Ectodermal cell (in vitro differentiated cells): ENCODE measurements at regions not wholly inside any gene's neighbourhood (a gene's known extent, or its start where the extent isn't known, plus 50 kb on each side); places are given as distances from the start of the nearest gene placed in this dataset.

Source experiments
- H3K27ac ChIP-seq: 2 replicates; pipeline ENCODE4 v1.7.0; 2013; ENCODE audit warnings: mild to moderate bottlenecking, low read depth, low read length; ENCODE audit not compliant: insufficient read depth, poor library complexity, severe bottlenecking
- H3K27me3 ChIP-seq: 2 replicates; pipeline ENCODE4 v1.7.0; 2013; ENCODE audit warnings: mild to moderate bottlenecking, low read length; ENCODE audit not compliant: insufficient read depth, control insufficient read depth, poor library complexity, severe bottlenecking
- H3K36me3 ChIP-seq: one replicate; pipeline ENCODE4 v1.7.0; 2013; ENCODE audit warnings: low read length; ENCODE audit not compliant: control insufficient read depth, insufficient read depth
- H3K4me1 ChIP-seq: one replicate; pipeline ENCODE4 v1.7.0; 2013; ENCODE audit warnings: low read length; ENCODE audit not compliant: control insufficient read depth, insufficient read depth
- H3K4me3 ChIP-seq: 2 replicates; pipeline ENCODE4 v1.7.0; 2013; ENCODE audit warnings: low read depth, low read length, control low read depth; ENCODE audit not compliant: insufficient read depth
- H3K9me3 ChIP-seq: 2 replicates; pipeline ENCODE4 v1.7.0; 2013; ENCODE audit warnings: mild to moderate bottlenecking, low read length, moderate library complexity; ENCODE audit not compliant: control insufficient read depth
- WGBS, 2 experiments: methylation state at CpG; one replicate each; pipeline ENCODE4 v1.1.7; 2013; ENCODE audit warnings: missing lambda C conversion rate in 2 of 2; 5-methylcytosine and 5-hydroxymethylcytosine counted together

- H3K36me3 ChIP-seq, result no peaks in the 10 kb centered on the region
- H3K9me3 ChIP-seq, result no peaks in the 10 kb centered on the region
- no peaks in the 10 kb centered on the region for H3K27me3 ChIP-seq
- no peaks in the 10 kb centered on the region for H3K4me1 ChIP-seq
- H3K4me3 ChIP-seq, result no peak overlapping the region
- no peak overlapping the region for H3K27ac ChIP-seq
Observed at GRCh38 chr3:162897291-162897690, 1400.7 kb downstream of the OTOL1 start.

GRCh38 chr3:162932503-162932902 lies 1435.9 kb downstream of the OTOL1 start:
- WGBS, 2 experiments, result 88 to 100% methylated on average over 1 to 2 of the region's 2 CpGs
- Histone ChIP-seq H3K4me3 (no peak overlapping the region), H3K27ac (no peak overlapping the region)

GRCh38 chr3:162933656-162934055 lies 1437.0 kb downstream of the OTOL1 start:
- Histone ChIP-seq H3K27ac (no peak overlapping the region), H3K36me3 (no peaks in the 10 kb centered on the region), H3K9me3 (no peaks in the 10 kb centered on the region), H3K4me1 (no peaks in the 10 kb centered on the region), H3K4me3 (no peak overlapping the region), H3K27me3 (no peaks in the 10 kb centered on the region)
- WGBS, 2 experiments, result 96 to 100% methylated on average over 1 to 2 of the region's 2 CpGs

More at GRCh38 chr3:162932503-162932902, 1435.9 kb downstream of the OTOL1 start:
- Histone ChIP-seq H3K9me3 (no peaks in the 10 kb centered on the region), H3K4me1 (no peaks in the 10 kb centered on the region), H3K27me3 (no peaks in the 10 kb centered on the region), H3K36me3 (no peaks in the 10 kb centered on the region)

GRCh38 chr3:162936706-162937105 lies 1440.1 kb downstream of the OTOL1 start:
- Histone ChIP-seq H3K27ac (no peak overlapping the region), H3K27me3 (no peaks in the 10 kb centered on the region), H3K36me3 (no peaks in the 10 kb centered on the region)

GRCh38 chr3:162938083-162938482 lies 1441.5 kb downstream of the OTOL1 start:
- Histone ChIP-seq H3K4me1 (no peaks in the 10 kb centered on the region), H3K36me3 (no peaks in the 10 kb centered on the region), H3K4me3 (no peak overlapping the region), H3K9me3 (no peaks in the 10 kb centered on the region), H3K27ac (no peak overlapping the region), H3K27me3 (no peaks in the 10 kb centered on the region)
- WGBS, 2 experiments, result 100% methylated on average over 2 of the region's 2 CpGs; no CpG with 5 or more reads in 1 of the 2 experiments

More at GRCh38 chr3:162936706-162937105, 1440.1 kb downstream of the OTOL1 start:
- H3K9me3 ChIP-seq, result no peaks in the 10 kb centered on the region
- H3K4me1 ChIP-seq, result no peaks in the 10 kb centered on the region
- no peak overlapping the region for H3K4me3 ChIP-seq

GRCh38 chr3:162945626-162946025 lies 1449.0 kb downstream of the OTOL1 start:
- Histone ChIP-seq H3K9me3 (no peaks in the 10 kb centered on the region), H3K27me3 (no peaks in the 10 kb centered on the region), H3K4me1 (no peaks in the 10 kb centered on the region), H3K27ac (no peak overlapping the region), H3K4me3 (no peak overlapping the region), H3K36me3 (no peaks in the 10 kb centered on the region)
- WGBS, 2 experiments, result no CpG with 5 or more reads among the region's 1 CpG

GRCh38 chr3:162956711-162957110 lies 1460.1 kb downstream of the OTOL1 start:
- no peaks in the 10 kb centered on the region for H3K9me3 ChIP-seq
- no peaks in the 10 kb centered on the region for H3K27me3 ChIP-seq
- no peaks in the 10 kb centered on the region for H3K36me3 ChIP-seq
- no peaks in the 10 kb centered on the region for H3K4me1 ChIP-seq
- H3K4me3 ChIP-seq, result no peak overlapping the region
- no peak overlapping the region for H3K27ac ChIP-seq

- Histone ChIP-seq H3K4me3 (no peak overlapping the region), H3K9me3 (no peaks in the 10 kb centered on the region), H3K4me1 (no peaks in the 10 kb centered on the region), H3K36me3 (no peaks in the 10 kb centered on the region), H3K27me3 (no peaks in the 10 kb centered on the region), H3K27ac (no peak overlapping the region)
- WGBS, 2 experiments, result 86 to 100% methylated on average over 1 of the region's 1 CpG
Observed at GRCh38 chr3:162960269-162960668, 1463.7 kb downstream of the OTOL1 start.

GRCh38 chr3:162970292-162970691 lies 1473.7 kb downstream of the OTOL1 start:
- H3K27me3 ChIP-seq, result no peaks in the 10 kb centered on the region
- H3K4me1 ChIP-seq, result no peaks in the 10 kb centered on the region
- H3K9me3 ChIP-seq, result no peaks in the 10 kb centered on the region
- H3K4me3 ChIP-seq, result no peak overlapping the region
- no peak overlapping the region for H3K27ac ChIP-seq
- no peaks in the 10 kb centered on the region for H3K36me3 ChIP-seq
- WGBS, 2 experiments, result 93 to 100% methylated on average over 1 of the region's 1 CpG

GRCh38 chr3:162971715-162972114 lies 1475.1 kb downstream of the OTOL1 start:
- 96 to 100% methylated on average over 2 of the region's 2 CpGs for WGBS, 2 experiments
- Histone ChIP-seq H3K36me3 (no peaks in the 10 kb centered on the region), H3K27ac (no peak overlapping the region), H3K27me3 (no peaks in the 10 kb centered on the region), H3K4me1 (no peaks in the 10 kb centered on the region), H3K4me3 (no peak overlapping the region), H3K9me3 (no peaks in the 10 kb centered on the region)

- H3K27me3 ChIP-seq, result no peaks in the 10 kb centered on the region
- no peaks in the 10 kb centered on the region for H3K9me3 ChIP-seq
- H3K27ac ChIP-seq, result no peak overlapping the region
- H3K36me3 ChIP-seq, result no peaks in the 10 kb centered on the region
- no peaks in the 10 kb centered on the region for H3K4me1 ChIP-seq
- H3K4me3 ChIP-seq, result no peak overlapping the region
Observed at GRCh38 chr3:162973428-162973917, 1476.9 kb downstream of the OTOL1 start.
